Ovary (tissue), 3 donors: ENCODE measurements at regions not wholly inside any gene's neighbourhood (a gene's known extent, or its start where the extent isn't known, plus 50 kb on each side); places are given as distances from the start of the nearest gene placed in this dataset.

Experiments used
- CTCF ChIP-seq, 3 donors: fragments of 450-650 bp in 2 of 3; fragments of 200-600 bp in 1 of 3; IDR thresholded peaks; one replicate each; pipeline versions ENCODE4 v1.5.1 to v1.8.0; 2016 to 2022; ENCODE audit warnings: antibody characterized with exemption in 3 of 3, mild to moderate bottlenecking in 1 of 3
- EP300 ChIP-seq: sonication (generic); formaldehyde crosslinking; IDR thresholded peaks from one replicate; pipeline ENCODE4 v1.6.1; 2017; ENCODE audit warnings: antibody characterized with exemption
- POLR2A ChIP-seq: fragments of 450-650 bp; IDR thresholded peaks from one replicate; pipeline ENCODE4 v1.6.1; 2017; ENCODE audit warnings: antibody characterized with exemption, mild to moderate bottlenecking, moderate library complexity
- donor health status: DM: no; HTN: no; CAD: no.

GRCh38 chr2:184472481-184472880 is 125.8 kb upstream of the ZNF804A start:
- TF ChIP-seq CTCF (IDR thresholded peaks at IDR 0.05): no peak
- no peak for TF ChIP-seq EP300
- no peak for TF ChIP-seq POLR2A
